Activated T-cell treated with anti-CD3 and anti-CD28 coated beads, Interleukin-2, amount 50 U/mL, for 72 hours (primary cell): ENCODE measurements at regions not wholly inside any gene's neighbourhood (a gene's known extent, or its start where the extent isn't known, plus 50 kb on each side); places are given as distances from the start of the nearest gene placed in this dataset.

Experiments used
- ATAC-seq, 2 donors: fragments of 150-1000 bp; cut with Tn5 transposase; replicated peaks in 1 of 2; 2 replicates each; pipeline ENCODE4 v1.10.0; 2021; ENCODE audit warnings: moderate library complexity in 2 of 2, mild to moderate bottlenecking in 1 of 2
- DNase-seq, 2 donors: peaks; one replicate each; pipeline ENCODE4 v3.0.0; 2021 to 2022; ENCODE audit warnings: mixed read lengths in 1 of 2
- H3K27ac Mint-ChIP-seq: one replicate; pipeline ENCODE4 v1.8.0; 2022; ENCODE audit warnings: mild to moderate bottlenecking, moderate library complexity, mixed read lengths
- H3K27me3 Mint-ChIP-seq: one replicate; pipeline ENCODE4 v1.8.0; 2022; ENCODE audit warnings: low read depth, mixed read lengths
- H3K36me3 Mint-ChIP-seq, 2 donors: one replicate each; pipeline ENCODE4 v1.8.0; 2022; ENCODE audit warnings: mixed read lengths in 2 of 2, mild to moderate bottlenecking in 1 of 2; ENCODE audit not compliant: insufficient read depth in 2 of 2
- H3K4me1 Mint-ChIP-seq: one replicate; pipeline ENCODE4 v1.8.0; 2022; ENCODE audit warnings: low read depth, mixed read lengths
- H3K4me3 Mint-ChIP-seq, 2 donors: one replicate each; pipeline ENCODE4 v1.8.0; 2022; ENCODE audit warnings: mild to moderate bottlenecking in 2 of 2, mixed read lengths in 2 of 2, moderate library complexity in 2 of 2
- H3K9me3 Mint-ChIP-seq, 2 donors: one replicate each; pipeline ENCODE4 v1.8.0; 2022; ENCODE audit warnings: mixed read lengths in 2 of 2

DNA sequence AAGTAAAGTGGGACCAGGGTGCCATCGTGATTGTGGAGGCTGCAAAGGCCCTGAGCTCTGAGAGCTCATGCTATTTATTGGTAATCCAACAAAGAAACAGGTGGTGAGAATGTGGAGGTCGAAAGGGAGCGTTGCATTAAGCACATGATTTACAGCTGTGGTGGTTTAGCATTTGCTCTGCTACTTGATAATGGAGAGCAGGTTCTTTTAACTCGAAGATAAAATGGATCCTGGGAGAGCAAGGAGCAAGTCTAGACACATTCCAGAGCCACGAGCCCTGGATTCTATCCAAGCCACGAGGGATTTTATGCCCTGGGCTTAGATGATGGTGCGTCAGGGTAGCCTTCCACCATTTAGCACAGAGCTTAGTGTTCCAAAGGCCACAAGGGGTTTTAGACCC is 1710.1 kb upstream of the CDH9 start:
- Mint-ChIP-seq H3K9me3 (peaks cover 7 to 12% of the 10 kb centered on the region in 2 donors), H3K27me3 (no peaks in the 10 kb centered on the region), H3K4me1 (no peaks in the 10 kb centered on the region), H3K36me3 (no peaks in the 10 kb centered on the region), H3K27ac (no peak overlapping the region), H3K4me3 (no peak overlapping the region)
- DNase-seq (no peak), ATAC-seq (no peak)

DNA sequence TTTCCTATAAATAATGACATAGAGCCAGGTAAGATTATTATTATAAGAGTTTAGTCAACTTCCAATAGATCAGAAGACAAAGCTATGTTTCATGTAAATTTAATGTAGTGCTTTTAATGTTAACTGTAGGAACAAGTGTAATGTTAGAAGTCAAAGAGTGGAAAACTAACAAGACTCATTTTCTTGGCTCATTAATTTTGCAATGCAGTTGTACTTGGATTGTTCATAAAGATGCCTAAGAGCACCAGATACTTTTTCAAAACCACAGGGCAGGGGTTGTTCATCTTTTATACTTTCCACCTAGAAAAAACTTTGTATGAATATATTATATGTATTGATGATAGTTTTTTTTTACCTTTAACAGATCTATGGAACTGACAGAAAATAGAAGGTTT is 1705.3 kb upstream of the CDH9 start:
- ATAC-seq (no peak), DNase-seq (no peak)
- Mint-ChIP-seq H3K36me3 (no peaks in the 10 kb centered on the region), H3K27ac (no peak overlapping the region), H3K4me3 (no peak overlapping the region), H3K9me3 (peaks cover 5 to 6% of the 10 kb centered on the region in 2 donors), H3K27me3 (no peaks in the 10 kb centered on the region), H3K4me1 (no peaks in the 10 kb centered on the region)

GRCh38 chr5:28743025-28743715 is 1704.8 kb upstream of the CDH9 start:
- H3K27me3 Mint-ChIP-seq, result no peaks in the 10 kb centered on the region
- no peak for ATAC-seq
- H3K9me3 Mint-ChIP-seq, result peaks cover 4 to 5% of the 10 kb centered on the region in 2 donors

GRCh38 chr5:28737682-28738081 is 1699.3 kb upstream of the CDH9 start:
- Mint-ChIP-seq H3K4me1 (no peaks in the 10 kb centered on the region), H3K9me3 (peaks cover 7% of the 10 kb centered on the region in 2 donors), H3K27me3 (no peaks in the 10 kb centered on the region), H3K27ac (no peak overlapping the region), H3K36me3 (no peaks in the 10 kb centered on the region), H3K4me3 (no peak overlapping the region)
- ATAC-seq (no peak), DNase-seq (no peak)

More at GRCh38 chr5:28743025-28743715, 1704.8 kb upstream of the CDH9 start:
- no peak for DNase-seq
- H3K36me3 Mint-ChIP-seq, result no peaks in the 10 kb centered on the region
- no peaks in the 10 kb centered on the region for H3K4me1 Mint-ChIP-seq
- no peak overlapping the region for H3K4me3 Mint-ChIP-seq
- H3K27ac Mint-ChIP-seq, result no peak overlapping the region

DNA sequence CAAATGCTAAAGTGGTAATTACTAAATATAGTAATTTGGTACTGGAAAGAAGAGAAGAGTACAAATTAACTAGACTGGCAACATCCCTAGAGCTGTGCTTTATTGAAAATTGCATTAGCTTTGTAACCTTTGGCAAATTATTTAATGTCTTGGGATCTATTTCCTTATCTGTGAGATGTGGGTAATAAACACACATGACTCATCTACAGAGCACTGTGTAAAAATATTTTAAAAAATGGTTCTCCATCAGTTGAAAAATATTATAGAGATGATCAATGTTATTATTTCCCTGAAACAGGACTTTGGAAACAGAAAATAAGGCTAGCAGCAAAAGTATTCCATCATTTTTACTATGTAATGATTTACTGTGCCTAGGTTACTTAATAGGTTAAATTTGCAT is 1698.8 kb upstream of the CDH9 start:
- no peaks in the 10 kb centered on the region for H3K36me3 Mint-ChIP-seq
- H3K9me3 Mint-ChIP-seq, result peaks cover 7% of the 10 kb centered on the region in 2 donors
- ATAC-seq (no peak), DNase-seq (no peak)
- H3K4me3 Mint-ChIP-seq, result no peak overlapping the region
- no peaks in the 10 kb centered on the region for H3K27me3 Mint-ChIP-seq
- no peak overlapping the region for H3K27ac Mint-ChIP-seq
- H3K4me1 Mint-ChIP-seq, result no peaks in the 10 kb centered on the region

DNA sequence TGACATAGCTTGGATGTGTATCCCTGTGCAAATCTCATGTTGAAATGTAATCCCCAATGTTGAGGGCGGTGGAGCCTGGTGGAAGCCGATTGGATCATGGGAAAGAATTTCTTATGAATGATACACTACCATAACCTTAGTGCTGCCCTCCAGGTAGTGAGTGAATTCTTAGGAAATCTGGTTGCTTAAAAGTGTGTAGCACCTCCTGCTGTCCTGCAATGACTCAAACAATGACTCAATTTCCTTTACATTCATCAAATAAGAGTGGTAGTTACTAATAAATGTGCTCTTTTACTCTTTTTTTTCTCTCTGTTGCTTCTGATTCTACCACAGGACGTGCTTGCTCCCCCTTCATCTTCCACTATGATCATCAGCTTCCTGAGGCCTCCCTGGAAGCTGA is 1696.0 kb upstream of the CDH9 start:
- ATAC-seq, result no peak
- H3K4me1 Mint-ChIP-seq, result no peaks in the 10 kb centered on the region

DNA sequence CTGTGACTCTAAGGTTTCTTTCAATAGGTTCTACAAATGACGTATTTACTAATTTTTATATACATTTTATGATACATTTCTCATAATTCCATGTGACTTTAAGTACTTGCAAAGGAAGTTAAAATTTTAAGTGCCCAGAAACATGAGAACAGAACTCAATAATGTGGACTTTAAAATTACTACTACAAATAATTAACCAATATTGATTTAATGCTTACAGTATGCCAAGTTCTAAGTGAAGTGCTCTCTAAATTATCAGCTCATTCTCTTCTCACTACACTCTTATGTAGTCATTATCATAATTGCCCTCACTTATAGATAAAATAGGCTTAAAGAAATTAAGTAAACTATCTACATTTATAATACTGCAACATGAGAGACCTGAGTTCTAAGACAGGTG is 1690.7 kb upstream of the CDH9 start:
- ATAC-seq (no peak), DNase-seq (no peak)
- H3K4me1 Mint-ChIP-seq, result no peaks in the 10 kb centered on the region
- H3K27me3 Mint-ChIP-seq, result no peaks in the 10 kb centered on the region
- no peaks in the 10 kb centered on the region for H3K36me3 Mint-ChIP-seq
- no peak overlapping the region for H3K4me3 Mint-ChIP-seq
- H3K9me3 Mint-ChIP-seq, result peaks cover 4 to 5% of the 10 kb centered on the region in 2 donors
- no peak overlapping the region for H3K27ac Mint-ChIP-seq

More for the DNA sequence above, 1696.0 kb upstream of the CDH9 start:
- H3K4me3 Mint-ChIP-seq, result no peak overlapping the region
- no peak overlapping the region for H3K27ac Mint-ChIP-seq
- no peaks in the 10 kb centered on the region for H3K27me3 Mint-ChIP-seq
- H3K9me3 Mint-ChIP-seq, result peaks cover 7 to 9% of the 10 kb centered on the region in 2 donors
- no peaks in the 10 kb centered on the region for H3K36me3 Mint-ChIP-seq
- DNase-seq, result no peak

DNA sequence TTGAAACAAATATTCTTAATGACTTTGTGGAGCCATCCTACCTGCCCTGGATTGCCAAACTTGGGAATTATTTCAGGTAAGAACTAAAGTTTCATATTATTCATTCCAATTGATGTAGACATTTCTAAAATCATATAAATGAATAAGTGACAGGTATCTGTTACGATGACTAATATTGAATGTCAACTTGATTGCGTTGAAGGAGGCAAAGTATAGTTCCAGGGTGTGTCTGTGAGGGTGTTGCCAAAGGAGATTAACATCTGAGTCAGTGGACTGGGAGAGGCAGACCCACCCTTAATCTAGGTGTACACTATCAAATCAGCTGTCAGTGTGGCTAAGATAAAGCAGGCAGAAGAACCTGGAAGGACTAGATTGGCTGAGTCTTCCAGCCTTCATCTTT is 1688.4 kb upstream of the CDH9 start:
- no peaks in the 10 kb centered on the region for H3K36me3 Mint-ChIP-seq
- H3K27ac Mint-ChIP-seq, result no peak overlapping the region
- DNase-seq (no peak), ATAC-seq (no peak)
- no peak overlapping the region for H3K4me3 Mint-ChIP-seq
- no peaks in the 10 kb centered on the region for H3K27me3 Mint-ChIP-seq
- H3K9me3 Mint-ChIP-seq, result peaks cover 3 to 9% of the 10 kb centered on the region in 2 donors
- no peaks in the 10 kb centered on the region for H3K4me1 Mint-ChIP-seq

DNA sequence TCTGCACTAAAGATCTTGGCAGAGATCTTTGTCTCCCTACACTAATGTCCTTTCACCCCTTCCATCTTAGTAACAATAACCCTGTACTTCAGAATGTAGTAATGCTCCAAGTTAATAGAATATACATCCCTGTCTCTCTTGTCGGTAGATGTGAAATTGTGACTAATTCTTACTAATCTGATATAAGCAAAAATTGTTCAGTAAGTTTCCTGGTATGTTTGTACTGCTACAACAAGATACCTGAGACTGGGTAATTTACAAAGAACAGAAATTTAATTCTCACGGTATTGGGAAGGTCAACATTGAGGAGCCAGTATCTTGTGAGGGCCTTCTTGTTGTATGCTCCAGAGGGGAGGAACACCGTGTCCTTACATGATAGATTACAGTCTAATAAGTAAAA is 1686.6 kb upstream of the CDH9 start:
- DNase-seq (no peak), ATAC-seq (no peak)
- Mint-ChIP-seq H3K36me3 (no peaks in the 10 kb centered on the region), H3K27ac (no peak overlapping the region), H3K27me3 (no peaks in the 10 kb centered on the region), H3K4me3 (no peak overlapping the region), H3K4me1 (no peaks in the 10 kb centered on the region), H3K9me3 (peaks cover 3 to 9% of the 10 kb centered on the region in 2 donors)

- no peak for ATAC-seq
- Mint-ChIP-seq H3K27me3 (no peaks in the 10 kb centered on the region), H3K36me3 (no peaks in the 10 kb centered on the region), H3K27ac (no peak overlapping the region), H3K4me3 (no peak overlapping the region), H3K9me3 (peaks cover 3 to 10% of the 10 kb centered on the region in 2 donors), H3K4me1 (no peaks in the 10 kb centered on the region)
- no peak for DNase-seq
Measured at GRCh38 chr5:28714907-28715698, 1676.7 kb upstream of the CDH9 start.

GRCh38 chr5:28710360-28710759 is 1672.0 kb upstream of the CDH9 start:
- Mint-ChIP-seq H3K4me3 (no peak overlapping the region), H3K27ac (no peak overlapping the region), H3K9me3 (peaks cover 3 to 8% of the 10 kb centered on the region in 2 donors), H3K36me3 (no peaks in the 10 kb centered on the region), H3K4me1 (no peaks in the 10 kb centered on the region), H3K27me3 (no peaks in the 10 kb centered on the region)
- ATAC-seq, result no peak
- no peak for DNase-seq

- Mint-ChIP-seq H3K36me3 (peaks cover 0 to 2% of the 10 kb centered on the region in 2 donors), H3K9me3 (peaks cover 0 to 6% of the 10 kb centered on the region in 2 donors), H3K27me3 (no peaks in the 10 kb centered on the region), H3K27ac (no peak overlapping the region), H3K4me3 (no peak overlapping the region), H3K4me1 (no peaks in the 10 kb centered on the region)
- ATAC-seq, result no peak
- no peak for DNase-seq
Measured at GRCh38 chr5:28708472-28708871, 1670.1 kb upstream of the CDH9 start.

DNA sequence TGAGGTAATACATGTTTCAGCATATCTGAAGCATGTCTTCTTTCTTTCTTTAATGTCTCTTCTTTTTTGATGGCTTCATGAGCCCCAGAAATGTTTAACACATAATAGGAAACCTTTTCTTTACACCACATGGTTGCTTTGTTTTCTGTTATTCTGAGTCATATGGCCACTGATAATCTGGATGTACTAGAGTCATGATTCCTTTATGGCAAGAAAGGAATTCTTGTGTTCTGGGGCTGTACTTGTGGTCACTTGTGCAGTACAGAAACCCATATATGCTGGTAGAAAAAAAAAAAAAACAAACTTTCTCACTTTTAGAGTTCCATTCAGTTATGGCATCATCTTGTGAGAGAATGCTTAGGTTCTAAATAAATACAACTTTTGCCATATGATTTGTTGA is 1669.3 kb upstream of the CDH9 start:
- peaks cover 0 to 2% of the 10 kb centered on the region in 2 donors for H3K36me3 Mint-ChIP-seq
- DNase-seq (no peak), ATAC-seq (no peak)
- H3K4me3 Mint-ChIP-seq, result no peak overlapping the region
- H3K27ac Mint-ChIP-seq, result no peak overlapping the region
- H3K4me1 Mint-ChIP-seq, result no peaks in the 10 kb centered on the region
- no peaks in the 10 kb centered on the region for H3K27me3 Mint-ChIP-seq
- H3K9me3 Mint-ChIP-seq, result peaks cover 0 to 3% of the 10 kb centered on the region in 2 donors
